ENCODE measurements at regions not wholly inside any gene's neighbourhood (a gene's known extent, or its start where the extent isn't known, plus 50 kb on each side); places are given as distances from the start of the nearest gene placed in this dataset.

GRCh38 chr5:152061095-152061494 is 136.4 kb upstream of the GLRA1 start:
- no peak for TF ChIP-seq ZXDB (tag by site-specific recombination; IDR thresholded peaks at IDR 0.05)
- TF ChIP-seq ZNF629 (tag by site-specific recombination; IDR thresholded peaks at IDR 0.05) = no peak
- TF ChIP-seq ZSCAN18 (tag by site-specific recombination; IDR thresholded peaks at IDR 0.05) = no peak
- TF ChIP-seq PRDM1 (tag by site-specific recombination; IDR thresholded peaks at IDR 0.05) = no peak
- TF ChIP-seq HIC1 (tag by site-specific recombination; IDR thresholded peaks at IDR 0.05) = no peak
- TF ChIP-seq HOXA7 (CRISPR knock-in tag; IDR thresholded peaks at IDR 0.05; ENCODE audit: borderline replicate concordance) = no peak
- no peak for TF ChIP-seq CTCF (tag by site-specific recombination; IDR thresholded peaks at IDR 0.05)
- no peak for TF ChIP-seq ZNF791 (tag by site-specific recombination; IDR thresholded peaks at IDR 0.05)
- TF ChIP-seq PATZ1 (tag by site-specific recombination; IDR thresholded peaks at IDR 0.05) = no peak
- no peak for TF ChIP-seq PRDM2 (tag by site-specific recombination; IDR thresholded peaks at IDR 0.05; ENCODE audit: borderline replicate concordance)
- TF ChIP-seq MYNN (tag by site-specific recombination; IDR thresholded peaks at IDR 0.05; ENCODE audit: borderline replicate concordance) = no peak
- TF ChIP-seq ZNF324 (tag by site-specific recombination; IDR thresholded peaks at IDR 0.05) = no peak
- no peak for TF ChIP-seq ZNF391 (tag by site-specific recombination; IDR thresholded peaks at IDR 0.05; ENCODE audit: borderline replicate concordance, low read depth)
- no peak for TF ChIP-seq REST (tag by site-specific recombination; IDR thresholded peaks at IDR 0.05)
